PC-9 (cell line): ENCODE measurements at regions not wholly inside any gene's neighbourhood (a gene's known extent, or its start where the extent isn't known, plus 50 kb on each side); places are given as distances from the start of the nearest gene placed in this dataset.

ENCODE experiments used
- EZH2 ChIP-seq: fragments of 200-600 bp; sonication (generic); IDR thresholded peaks from 2 replicates; pipeline ENCODE4 v1.8.0; 2017; ENCODE audit warnings: antibody characterized with exemption, low read depth
- TF ChIP-seq, protein P1 (sequence below): fragments of 200-600 bp; sonication (generic); conservative IDR thresholded peaks from 2 replicates; pipeline ENCODE4 v1.6.1; 2017; ENCODE audit warnings: mixed run types, antibody characterized with exemption, mild to moderate bottlenecking, moderate library complexity

GRCh38 chr14:49955024-49955423 is 62.1 kb downstream of the ARF6 start:
- TF ChIP-seq, protein P1, sequence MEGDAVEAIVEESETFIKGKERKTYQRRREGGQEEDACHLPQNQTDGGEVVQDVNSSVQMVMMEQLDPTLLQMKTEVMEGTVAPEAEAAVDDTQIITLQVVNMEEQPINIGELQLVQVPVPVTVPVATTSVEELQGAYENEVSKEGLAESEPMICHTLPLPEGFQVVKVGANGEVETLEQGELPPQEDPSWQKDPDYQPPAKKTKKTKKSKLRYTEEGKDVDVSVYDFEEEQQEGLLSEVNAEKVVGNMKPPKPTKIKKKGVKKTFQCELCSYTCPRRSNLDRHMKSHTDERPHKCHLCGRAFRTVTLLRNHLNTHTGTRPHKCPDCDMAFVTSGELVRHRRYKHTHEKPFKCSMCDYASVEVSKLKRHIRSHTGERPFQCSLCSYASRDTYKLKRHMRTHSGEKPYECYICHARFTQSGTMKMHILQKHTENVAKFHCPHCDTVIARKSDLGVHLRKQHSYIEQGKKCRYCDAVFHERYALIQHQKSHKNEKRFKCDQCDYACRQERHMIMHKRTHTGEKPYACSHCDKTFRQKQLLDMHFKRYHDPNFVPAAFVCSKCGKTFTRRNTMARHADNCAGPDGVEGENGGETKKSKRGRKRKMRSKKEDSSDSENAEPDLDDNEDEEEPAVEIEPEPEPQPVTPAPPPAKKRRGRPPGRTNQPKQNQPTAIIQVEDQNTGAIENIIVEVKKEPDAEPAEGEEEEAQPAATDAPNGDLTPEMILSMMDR = no peak
- TF ChIP-seq EZH2 = no peak
